Inferior parietal cortex (tissue), 1 donor: ENCODE measurements at regions not wholly inside any gene's neighbourhood (a gene's known extent, or its start where the extent isn't known, plus 50 kb on each side); places are given as distances from the start of the nearest gene placed in this dataset.

ENCODE experiments used
- DNase-seq: peaks from one replicate; pipeline ENCODE4 v3.0.0-alpha.2; 2016; ENCODE audit errors: extremely low spot score

- DNase-seq = no peak
Observed at GRCh38 chr5:2696156-2696807, 55.2 kb downstream of the IRX2 start.

GRCh38 chr5:2695200-2695891, 56.1 kb downstream of the IRX2 start:
- no peak for DNase-seq

DNA sequence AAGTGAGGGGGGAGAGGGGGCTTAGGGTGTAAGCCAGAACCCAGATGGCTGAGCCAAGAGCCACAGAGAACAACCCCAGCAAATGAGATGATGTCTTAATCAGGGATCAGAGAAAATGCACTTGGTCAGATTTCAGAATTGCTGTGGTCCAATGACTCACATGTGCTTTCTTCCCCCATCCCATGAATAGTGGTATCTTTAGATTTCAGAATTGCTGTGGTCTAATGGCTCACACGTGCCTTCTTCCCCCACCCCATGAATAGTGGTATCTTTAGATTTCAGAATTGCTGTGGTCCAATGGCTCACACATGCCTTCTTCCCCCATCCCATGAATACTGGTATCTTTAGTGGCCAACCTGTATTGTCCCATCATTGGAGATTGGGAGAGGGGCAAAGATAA, 59.9 kb downstream of the IRX2 start:
- DNase-seq = no peak

DNA sequence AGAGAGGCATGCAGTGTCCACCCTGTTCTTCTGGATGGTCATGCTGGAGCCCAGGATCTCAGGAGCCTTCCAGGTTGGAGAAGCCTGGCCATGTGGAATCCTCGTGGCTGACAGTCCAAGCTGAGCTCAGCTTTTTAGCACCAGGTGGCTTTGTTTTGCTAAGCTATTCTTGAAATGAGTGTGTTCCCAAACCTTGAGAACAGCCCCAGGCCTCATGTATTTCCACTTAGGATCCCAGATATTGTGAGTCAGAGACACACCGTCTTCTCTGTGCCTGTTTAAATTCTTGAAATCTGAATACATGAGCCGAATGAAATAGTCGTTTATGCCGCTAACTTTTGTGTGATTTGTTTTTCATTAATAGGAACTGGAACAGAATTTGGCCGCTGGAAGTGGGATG, 61.2 kb downstream of the IRX2 start:
- no peak for DNase-seq

- no peak for DNase-seq
Observed at GRCh38 chr5:2688586-2688985, 62.9 kb downstream of the IRX2 start.

DNA sequence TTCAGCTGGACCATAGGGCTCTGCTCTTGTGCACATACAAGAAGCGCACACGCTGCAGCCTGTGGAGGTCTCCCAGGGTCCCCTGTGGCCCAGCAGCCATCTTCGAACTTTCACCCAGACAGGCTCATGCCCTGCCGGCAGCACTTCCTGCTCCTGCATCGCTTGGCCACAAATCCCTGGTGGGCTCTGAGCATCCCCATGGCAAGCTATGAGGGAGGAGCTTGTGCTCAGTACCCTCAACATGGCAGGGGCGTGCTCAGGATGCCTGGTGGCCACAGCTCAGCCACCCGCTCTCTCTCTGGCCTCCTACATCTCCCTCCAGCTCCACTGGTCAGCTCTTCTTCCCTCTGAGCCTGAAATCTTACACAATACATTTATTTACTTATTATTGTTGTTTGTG, 63.7 kb downstream of the IRX2 start:
- DNase-seq = no peak

DNA sequence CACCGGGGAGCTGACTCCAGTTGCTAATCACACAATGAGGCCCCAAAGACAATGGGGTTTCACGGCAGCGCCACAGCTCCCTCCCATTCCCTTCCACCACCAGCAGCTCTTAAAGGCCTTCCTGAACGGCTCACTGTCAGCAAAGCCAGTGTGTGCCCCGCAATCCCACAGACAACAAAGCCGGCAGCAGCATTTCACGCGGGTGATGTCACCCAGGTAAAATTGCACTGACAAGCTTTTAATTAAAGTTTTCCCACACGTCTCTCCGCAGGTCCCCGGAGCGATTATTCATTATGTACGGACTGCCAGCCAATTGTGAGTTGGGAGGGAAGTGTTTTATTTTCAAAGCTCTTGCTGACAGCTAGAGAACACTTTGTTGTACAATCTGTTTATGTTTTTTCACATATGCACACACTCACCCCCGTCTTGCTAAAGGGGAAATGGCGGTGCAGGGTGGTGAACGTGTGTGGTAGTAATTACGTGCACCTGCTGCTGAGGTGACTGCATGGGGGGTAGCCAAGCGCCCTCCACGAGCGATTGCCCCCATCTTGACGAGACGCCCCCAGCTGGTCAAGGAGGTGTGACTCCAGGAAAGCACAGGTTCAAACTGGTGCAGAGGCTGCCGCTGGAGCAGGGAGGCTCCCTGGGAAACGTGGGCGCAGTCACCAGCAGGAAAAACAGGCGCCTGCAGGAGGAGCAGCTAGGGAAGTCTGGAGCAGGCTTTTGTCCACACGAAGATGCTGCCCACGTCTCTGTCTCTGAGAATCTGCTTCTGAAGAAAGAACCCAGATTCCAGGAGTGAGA, 65.0 kb downstream of the IRX2 start:
- DNase-seq = peak; percentile 7

DNA sequence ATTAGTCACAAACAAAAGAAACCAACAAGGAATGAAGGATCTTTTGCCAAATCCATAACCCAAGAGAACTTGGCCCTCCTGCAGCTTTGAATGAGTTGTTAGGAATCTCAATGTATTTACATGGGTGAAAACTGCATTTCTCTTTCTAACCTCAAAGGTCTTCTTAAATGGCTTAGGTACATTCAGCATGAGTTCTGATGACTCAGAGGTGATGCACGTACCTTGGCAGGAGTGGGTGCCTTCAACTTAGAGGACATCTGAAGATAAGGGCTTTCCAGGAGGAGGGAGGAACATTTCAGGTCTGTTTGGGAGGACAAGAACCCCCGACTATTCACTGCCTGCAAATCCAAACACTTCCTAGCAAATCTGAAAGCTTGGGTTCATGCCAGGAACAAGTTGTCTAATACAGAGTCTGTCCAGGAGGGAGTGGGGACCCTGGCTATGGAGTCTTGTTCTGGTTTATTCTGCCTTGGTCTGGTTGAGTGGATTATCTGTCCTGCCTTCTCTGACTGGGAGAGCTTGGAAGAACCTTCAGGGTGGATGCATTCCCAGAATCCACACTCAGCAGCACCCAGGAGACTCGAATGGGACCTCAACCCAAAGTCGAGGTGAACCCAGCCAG, 65.7 kb downstream of the IRX2 start:
- DNase-seq = no peak

DNA sequence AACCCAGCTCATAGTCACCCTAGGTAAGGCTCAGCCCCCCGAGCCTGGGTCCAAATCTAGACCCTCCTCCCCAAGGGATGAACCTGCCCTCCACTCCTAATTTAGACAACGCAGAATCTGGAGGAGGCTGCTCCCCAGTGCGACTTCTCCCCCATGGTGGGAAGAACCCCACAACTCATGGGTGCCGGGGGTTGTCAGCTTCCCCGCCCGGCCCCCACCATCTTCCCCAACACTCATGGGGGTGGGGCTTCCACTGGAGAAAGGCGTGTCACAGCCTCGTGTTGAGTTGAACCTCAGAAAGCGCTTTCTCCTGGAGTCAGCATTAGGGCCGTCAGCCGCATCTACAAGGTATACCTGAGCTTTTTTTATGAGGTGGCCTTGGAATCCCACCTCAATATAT, 66.9 kb downstream of the IRX2 start:
- no peak for DNase-seq

DNA sequence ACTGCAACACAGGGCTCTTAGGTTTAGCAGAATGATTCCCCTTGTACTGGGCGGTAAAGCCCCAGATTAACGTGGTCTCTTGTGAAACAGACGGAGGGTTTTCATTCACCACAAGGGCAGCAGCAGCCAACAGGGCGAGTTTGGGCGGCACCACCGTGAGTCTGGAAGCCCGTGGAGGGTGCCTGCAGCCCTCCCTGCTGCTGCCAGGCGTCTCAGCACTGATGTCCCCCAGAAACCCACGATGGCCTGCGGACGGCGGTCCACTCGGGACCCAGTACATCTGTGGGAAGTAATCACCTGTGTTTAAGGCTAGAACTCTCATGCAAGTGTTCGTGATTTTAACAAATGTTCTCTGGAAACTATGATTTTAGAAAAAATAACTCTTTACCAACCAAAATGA, 67.8 kb downstream of the IRX2 start:
- DNase-seq = no peak

DNA sequence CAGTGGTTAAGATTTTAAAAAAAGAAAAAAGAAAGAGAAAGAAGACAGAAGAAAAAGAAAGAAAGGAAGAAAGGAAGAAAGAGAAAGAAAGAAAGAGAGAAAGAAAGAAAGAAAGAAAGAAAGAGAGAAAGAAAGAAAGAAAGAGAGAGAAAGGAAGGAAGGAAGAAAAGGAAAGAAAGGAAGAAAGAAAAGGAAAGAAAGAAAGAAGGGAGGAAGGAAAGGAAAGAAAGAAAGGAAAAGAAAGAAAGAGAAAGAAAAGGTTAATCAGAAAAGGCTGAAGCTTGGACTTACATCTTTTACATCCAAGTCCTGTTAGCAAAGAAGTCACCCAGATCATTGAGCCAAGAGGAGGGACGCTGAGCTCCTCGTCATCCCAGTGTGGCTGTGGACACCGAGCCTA, 70.0 kb downstream of the IRX2 start:
- DNase-seq = no peak

DNA sequence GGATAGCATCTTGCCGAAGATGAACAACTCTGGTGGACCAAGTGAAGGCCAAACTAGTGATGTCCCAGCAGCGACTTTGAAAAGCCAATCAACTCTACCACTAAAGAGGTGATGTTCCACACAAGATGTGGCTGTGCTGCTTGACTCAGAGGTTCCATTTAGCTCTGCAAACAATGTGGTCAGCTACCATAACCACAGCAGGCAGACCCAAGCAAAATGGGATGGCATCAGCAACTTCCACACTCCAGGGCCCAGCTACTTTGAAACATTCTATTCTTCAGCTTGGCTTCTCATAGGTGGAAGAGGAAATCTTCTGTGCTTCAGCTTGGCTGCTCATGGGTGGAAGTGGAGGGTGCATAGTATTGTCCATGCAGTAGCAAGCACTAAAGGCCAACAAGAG, 70.5 kb downstream of the IRX2 start:
- DNase-seq = no peak

DNA sequence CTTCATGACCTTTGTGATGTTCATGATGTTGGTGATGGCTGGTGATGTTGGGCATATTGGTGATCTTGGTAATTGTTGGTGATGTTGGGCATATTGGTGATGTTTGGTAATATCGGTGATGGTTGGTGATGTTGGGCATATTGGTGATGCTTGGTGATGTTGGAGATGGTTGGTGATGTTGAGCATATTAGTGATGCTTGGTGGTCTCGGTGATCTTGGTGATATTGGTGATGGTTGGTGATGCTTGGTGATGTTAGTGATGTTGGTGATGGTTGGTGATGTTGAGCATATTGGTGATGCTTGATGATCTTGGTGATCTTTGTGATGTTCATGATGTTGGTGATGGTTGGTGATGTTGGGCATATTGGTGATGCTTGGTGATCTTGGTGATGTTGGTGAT, 73.8 kb downstream of the IRX2 start:
- no peak for DNase-seq

GRCh38 chr5:2675548-2675947, 75.9 kb downstream of the IRX2 start:
- DNase-seq = no peak

DNA sequence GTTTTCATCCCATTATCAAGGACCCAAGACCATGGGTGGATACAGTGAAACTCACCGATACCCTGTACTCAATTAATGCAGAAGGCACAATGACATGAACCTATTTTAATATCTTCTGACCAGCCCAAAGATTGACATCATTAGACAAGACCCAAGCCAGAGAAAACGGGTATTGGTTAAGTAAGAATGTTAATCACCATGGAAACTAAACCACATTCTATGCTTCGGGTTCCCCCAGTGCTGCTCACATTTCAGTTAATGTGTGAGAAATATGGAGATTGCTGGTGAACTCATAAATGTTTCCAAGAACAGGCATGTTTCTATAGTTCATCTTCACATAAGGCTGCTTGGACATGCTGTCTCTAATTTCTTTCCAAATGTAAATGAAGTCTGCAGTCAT, 77.0 kb downstream of the IRX2 start:
- DNase-seq = no peak

DNA sequence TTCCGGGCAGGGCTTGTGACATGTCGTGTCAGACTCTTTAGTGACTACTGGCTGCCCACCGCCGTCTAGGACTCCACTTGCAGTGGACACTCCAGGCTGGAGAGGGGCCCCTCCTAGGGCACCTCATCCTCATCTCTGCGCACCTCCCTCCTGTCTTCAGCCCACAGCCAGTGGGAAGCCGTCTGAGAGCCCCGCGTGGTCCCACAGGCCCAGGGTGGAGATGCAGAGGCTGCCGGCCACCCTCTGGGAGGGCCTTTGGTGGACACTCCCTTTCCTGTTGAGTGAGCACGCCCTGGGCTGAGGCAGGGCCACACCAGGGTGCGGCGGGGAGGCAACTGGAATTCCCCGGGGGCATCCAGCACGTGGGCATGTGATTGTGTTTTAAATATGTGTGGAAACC, 80.5 kb downstream of the IRX2 start:
- no peak for DNase-seq

- no peak for DNase-seq
Observed at GRCh38 chr5:2669913-2670312, 81.6 kb downstream of the IRX2 start.

DNA sequence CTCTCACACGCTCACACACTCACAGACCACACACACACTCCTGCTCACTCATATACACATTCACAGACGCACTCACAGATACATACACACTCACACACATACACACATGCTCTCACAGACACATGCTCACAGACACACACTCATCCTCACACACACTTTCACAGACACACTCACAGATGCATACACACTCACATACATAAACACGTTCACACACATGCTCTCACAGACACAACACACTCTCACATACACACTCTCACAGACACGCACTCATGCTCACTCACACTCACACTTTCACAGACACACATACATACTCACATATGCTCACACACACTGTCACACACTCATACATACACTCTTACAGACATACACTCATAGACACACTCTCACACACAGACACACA, 82.2 kb downstream of the IRX2 start:
- DNase-seq = no peak

- DNase-seq = no peak
Observed at GRCh38 chr5:2666081-2666480, 85.4 kb downstream of the IRX2 start.

DNA sequence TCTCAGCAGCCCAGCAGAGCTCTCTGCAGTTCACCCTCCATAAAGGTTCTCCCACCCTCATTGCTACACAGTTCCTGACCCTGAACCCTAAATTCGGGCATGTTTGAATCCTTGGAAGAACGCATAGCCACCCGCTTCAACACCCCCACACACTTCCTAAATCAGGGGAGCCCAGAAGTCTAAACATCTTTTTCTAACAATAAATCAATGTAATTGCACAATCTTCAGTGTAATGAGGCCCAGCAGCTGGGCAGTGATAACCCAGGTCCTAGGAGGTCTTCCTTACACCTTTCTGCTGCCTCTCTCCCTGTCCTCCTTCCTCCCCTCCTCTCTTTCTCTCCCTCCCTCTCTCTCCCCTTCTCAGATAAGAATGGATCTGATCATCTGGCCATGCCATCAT, 88.0 kb downstream of the IRX2 start:
- no peak for DNase-seq

- no peak for DNase-seq
Observed at GRCh38 chr5:2660315-2660714, 91.2 kb downstream of the IRX2 start.

GRCh38 chr5:2658881-2659470, 92.5 kb downstream of the IRX2 start:
- DNase-seq = no peak
